CD4-positive, alpha-beta T cell treated with Interleukin-12 subunit alpha and Interleukin-12 subunit beta, for 1 hour (primary cell): ENCODE measurements at regions not wholly inside any gene's neighbourhood (a gene's known extent, or its start where the extent isn't known, plus 50 kb on each side); places are given as distances from the start of the nearest gene placed in this dataset.

Source experiments
- DNase-seq: peaks from one replicate; pipeline ENCODE4 v3.0.0-alpha.2; 2020

- DNase-seq, result no peak
These were observed 515.5 kb downstream of the COL12A1 start for GRCh38 chr6:74690365-74690764.

- DNase-seq, result no peak
These were observed 516.3 kb downstream of the COL12A1 start for GRCh38 chr6:74689601-74690000.

DNA sequence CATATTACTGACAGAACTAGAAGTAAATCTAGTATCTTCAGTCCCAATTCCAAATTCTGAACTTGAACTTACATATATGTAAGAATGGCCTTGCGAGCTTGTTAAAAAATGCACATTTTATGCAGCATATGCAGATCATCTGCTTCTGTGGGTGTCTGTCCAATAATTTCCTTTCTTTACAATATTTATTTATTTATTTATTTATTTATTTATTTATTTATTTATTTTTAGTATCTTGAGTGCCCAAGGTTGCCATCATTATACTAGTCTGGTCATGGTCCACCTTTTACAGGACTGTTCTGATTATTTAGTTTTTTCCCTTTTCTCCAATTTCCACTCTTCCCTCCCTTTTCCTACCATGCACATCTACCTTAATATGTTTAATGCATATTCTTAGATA, 528.4 kb downstream of the COL12A1 start:
- no peak for DNase-seq

GRCh38 chr6:74676906-74677305, 528.9 kb downstream of the COL12A1 start:
- DNase-seq, result no peak

- no peak for DNase-seq
These were observed 531.5 kb downstream of the COL12A1 start for GRCh38 chr6:74674377-74674776.

GRCh38 chr6:74671558-74672025, 534.3 kb downstream of the COL12A1 start:
- DNase-seq, result no peak

GRCh38 chr6:74658391-74658790, 547.5 kb downstream of the COL12A1 start:
- DNase-seq, result no peak

DNA sequence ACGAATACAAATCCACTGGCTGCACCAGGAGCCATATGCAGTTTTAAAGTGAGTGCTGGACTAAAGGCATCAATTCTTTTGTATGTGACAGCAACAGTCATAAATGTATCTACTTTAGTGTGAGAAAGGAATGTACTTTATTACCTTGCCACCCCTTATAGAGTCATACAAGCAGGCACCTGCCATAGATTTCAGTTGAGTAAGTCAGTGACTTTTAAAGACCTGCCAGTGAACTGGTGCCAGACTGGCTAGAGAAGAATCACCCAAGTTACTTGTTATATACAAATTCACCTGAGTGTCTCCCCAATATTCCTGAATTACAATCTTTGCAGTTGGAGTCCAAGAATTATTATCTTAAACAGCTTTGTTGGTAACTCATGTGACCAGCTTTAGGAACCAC, 547.9 kb downstream of the COL12A1 start:
- no peak for DNase-seq

DNA sequence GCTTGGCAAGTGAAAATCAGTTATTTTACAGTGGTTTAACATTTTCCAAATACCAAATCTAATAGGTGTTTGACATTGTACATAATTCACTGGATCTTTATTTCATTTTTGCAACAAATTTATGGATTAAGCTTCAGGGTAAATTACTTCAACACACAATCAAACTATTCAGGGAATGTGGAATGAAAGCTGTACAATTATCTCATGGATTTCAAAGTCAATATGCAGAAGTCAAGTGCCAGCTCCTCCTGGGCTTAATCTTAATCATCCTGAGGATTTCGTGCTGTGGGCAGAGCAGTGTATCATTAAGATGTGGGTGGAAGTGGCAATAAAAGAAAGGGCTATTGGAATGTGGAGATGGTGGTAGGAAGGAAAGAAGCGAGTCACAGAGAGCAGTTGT, 548.8 kb downstream of the COL12A1 start:
- no peak for DNase-seq

GRCh38 chr6:74656453-74656852, 549.4 kb downstream of the COL12A1 start:
- no peak for DNase-seq

- DNase-seq, result no peak
These were observed 551.6 kb downstream of the COL12A1 start for GRCh38 chr6:74654296-74654695.

DNA sequence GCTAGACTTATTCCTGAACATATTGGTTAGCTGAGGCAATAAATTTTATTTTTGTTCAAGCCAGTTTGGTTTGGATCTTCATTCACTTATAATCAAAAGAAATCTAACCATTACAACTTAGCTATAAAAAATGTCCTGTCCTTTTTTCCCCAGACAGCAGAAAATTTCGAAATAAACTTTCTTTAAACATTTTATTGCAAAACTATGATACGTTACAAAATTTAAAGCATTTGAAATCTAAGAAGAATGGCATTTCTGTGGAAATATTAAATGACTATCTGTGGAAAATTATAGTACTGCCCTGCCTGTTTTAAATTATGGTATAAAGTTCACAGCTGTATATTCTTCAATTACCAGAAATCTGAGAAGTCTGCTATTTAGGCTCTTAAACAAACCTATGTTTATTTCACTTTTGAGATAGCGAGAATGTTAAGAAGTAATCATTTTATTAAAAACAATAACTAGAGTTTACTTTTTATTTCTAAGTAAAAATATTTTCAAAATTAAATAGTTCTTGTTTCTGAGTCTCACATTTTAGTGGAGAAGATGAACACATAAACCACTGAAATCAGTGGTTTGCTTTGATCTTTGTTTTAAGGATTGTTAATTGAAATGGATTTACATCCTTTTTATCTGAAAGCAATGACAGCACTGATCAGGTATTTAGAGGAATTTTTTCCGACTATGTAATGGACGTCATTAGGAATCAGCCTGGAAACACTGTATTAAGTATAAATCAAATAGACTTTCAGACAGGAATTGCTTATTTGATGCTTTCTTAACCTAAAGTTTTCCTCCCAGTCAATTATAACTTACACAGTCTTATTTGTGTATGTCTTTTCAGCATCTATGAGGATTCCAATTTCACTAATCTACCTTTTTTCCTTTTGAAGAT, 553.7 kb downstream of the COL12A1 start:
- no peak for DNase-seq

DNA sequence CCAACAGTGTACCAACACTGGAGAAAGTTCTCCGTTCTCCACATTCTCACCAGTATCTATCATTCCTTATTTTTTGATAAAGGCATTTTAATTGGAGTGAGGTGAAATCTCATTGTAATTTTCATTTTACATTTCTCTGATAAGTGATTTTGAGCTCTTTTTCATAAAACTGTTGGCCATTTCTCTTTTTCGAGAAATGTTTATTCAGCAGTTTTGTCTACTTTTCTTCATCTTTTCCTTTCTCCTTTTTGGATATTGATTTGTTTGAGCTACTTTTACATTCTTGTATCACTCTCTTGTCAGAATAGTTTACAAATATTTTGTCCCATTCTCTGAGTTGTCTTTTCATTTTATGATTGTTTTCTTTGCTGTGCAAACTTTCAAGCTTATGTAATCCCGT, 555.2 kb downstream of the COL12A1 start:
- no peak for DNase-seq

DNA sequence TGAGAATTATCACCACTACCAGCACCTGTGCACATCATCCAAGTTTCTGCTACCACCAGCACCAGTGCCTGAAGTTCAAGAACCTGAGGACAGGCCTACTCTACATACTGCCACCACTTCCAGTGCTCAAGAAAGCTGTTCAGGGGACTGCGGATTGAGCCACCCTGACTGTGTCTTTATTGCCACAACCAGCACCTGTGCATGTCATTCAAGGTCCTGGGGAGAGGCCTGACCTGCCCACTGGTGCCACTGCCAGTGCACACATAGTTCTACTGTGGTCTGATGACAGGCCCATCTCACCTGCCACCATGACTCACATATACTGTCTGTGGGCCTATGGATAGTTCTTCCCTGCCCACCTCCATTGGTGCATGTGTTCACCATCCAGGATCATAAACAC, 559.4 kb downstream of the COL12A1 start:
- DNase-seq, result no peak

GRCh38 chr6:74645108-74645849, 560.6 kb downstream of the COL12A1 start:
- no peak for DNase-seq

GRCh38 chr6:74642101-74642500, 563.8 kb downstream of the COL12A1 start:
- no peak for DNase-seq

DNA sequence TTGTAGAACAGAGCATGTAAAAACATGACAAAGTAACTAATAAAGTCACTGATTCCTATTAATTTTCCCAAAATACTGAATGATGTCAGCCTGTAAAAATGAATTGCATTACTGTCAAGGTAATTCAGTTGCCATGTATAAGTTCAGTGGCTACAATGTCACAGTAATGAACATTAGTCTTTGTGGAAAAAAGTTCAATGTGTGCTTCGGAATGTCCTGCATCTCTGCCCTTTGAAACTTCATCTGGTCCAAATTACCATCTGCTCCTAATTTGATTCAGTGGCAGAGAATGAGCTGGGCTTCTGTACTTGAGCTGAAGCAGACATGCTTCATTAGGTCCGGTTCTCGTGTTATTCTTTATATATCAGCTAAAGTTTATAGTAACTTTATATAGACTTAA, 567.4 kb downstream of the COL12A1 start:
- DNase-seq, result no peak

GRCh38 chr6:74632196-74632875, 573.5 kb downstream of the COL12A1 start:
- DNase-seq, result no peak

- no peak for DNase-seq
These were observed 574.3 kb downstream of the COL12A1 start for GRCh38 chr6:74631564-74631963.

DNA sequence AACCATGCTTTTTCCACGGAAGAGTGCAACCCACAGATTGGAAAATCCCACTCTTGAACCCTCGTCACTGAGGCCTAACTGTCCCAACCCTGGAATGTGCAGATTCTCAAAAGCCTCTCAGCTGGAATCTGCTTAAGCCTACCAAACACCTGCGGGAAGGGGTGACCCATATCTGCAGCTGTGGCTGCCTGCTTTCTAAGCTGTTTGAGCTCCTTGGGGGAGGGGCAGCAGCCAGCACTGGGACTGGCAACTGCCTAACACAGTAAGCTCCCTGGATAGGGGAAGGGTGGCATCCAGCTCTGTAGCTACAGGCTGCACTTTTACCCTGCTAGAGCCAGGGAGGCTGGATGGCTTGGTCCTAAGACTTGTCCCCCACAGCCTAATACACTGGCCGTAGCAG, 579.6 kb downstream of the COL12A1 start:
- DNase-seq, result no peak

GRCh38 chr6:74623027-74623426, 582.8 kb downstream of the COL12A1 start:
- no peak for DNase-seq

- no peak for DNase-seq
These were observed 594.6 kb downstream of the COL12A1 start for GRCh38 chr6:74611220-74611619.

- no peak for DNase-seq
These were observed 595.5 kb downstream of the COL12A1 start for GRCh38 chr6:74610352-74610751.

DNA sequence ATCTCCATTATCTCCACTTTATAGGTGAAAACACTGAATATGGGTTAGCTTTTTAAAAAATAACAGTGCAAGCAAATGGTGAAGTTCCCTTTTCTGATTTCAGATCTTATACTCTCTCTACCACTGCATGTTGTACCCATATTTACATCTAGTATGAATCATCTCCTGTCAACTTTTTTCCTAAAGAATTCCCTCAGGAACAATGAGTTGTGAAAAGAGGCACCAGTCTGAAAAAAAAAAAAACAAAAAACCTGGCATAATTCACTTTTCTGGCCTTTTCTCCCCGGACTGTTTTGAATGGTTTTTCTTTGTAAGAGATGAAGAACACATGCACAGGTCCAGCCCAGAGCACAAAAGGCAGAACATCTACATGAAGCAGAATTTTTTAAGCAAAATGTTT, 596.0 kb downstream of the COL12A1 start:
- DNase-seq, result no peak
